SK-N-SH (cell line): ENCODE measurements at regions not wholly inside any gene's neighbourhood (a gene's known extent, or its start where the extent isn't known, plus 50 kb on each side); places are given as distances from the start of the nearest gene placed in this dataset.

Source experiments
- CHD2 ChIP-seq: fragments of 150-350 bp; IDR thresholded peaks from 2 replicates; pipeline ENCODE4 v1.6.1; 2018; ENCODE audit warnings: low read length; ENCODE audit not compliant: partially characterized antibody
- ELF1 ChIP-seq: IDR thresholded peaks from 2 replicates; pipeline ENCODE4 v1.4.0; 2012
- EP300 ChIP-seq, 2 experiments: IDR thresholded peaks; 2 replicates each; pipeline versions ENCODE4 v1.4.0 to v1.6.1; 2012; ENCODE audit warnings: borderline replicate concordance in 1 of 2, low read depth in 1 of 2, low read length in 1 of 2
- EZH2phosphoT487 ChIP-seq: fragments of 200-600 bp; sonication (generic); IDR thresholded peaks from 2 replicates; pipeline ENCODE4 v1.6.1; 2017; ENCODE audit warnings: low read depth, mixed run types, mild to moderate bottlenecking, antibody characterized with exemption, moderate library complexity, borderline replicate concordance
- FOXM1 ChIP-seq: IDR thresholded peaks from 2 replicates; pipeline ENCODE4 v1.4.0; 2012; ENCODE audit warnings: low read depth, mild to moderate bottlenecking
- GABPA ChIP-seq: IDR thresholded peaks from 2 replicates; pipeline ENCODE4 v1.4.0; 2012; ENCODE audit warnings: low read depth, mild to moderate bottlenecking
- GATA2 ChIP-seq: sonication (generic); formaldehyde crosslinking; IDR thresholded peaks from 2 replicates; pipeline ENCODE4 v1.5.0; 2020; ENCODE audit warnings: mild to moderate bottlenecking, missing genetic modification reagents
- POLR2AphosphoS5 ChIP-seq: IDR thresholded peaks from 2 replicates; pipeline ENCODE4 v1.6.1; 2012; ENCODE audit warnings: low read depth, low read length
- SIN3A ChIP-seq: IDR thresholded peaks from 2 replicates; pipeline ENCODE4 v1.6.1; 2012; ENCODE audit warnings: low read depth, mild to moderate bottlenecking, low read length, moderate library complexity, borderline replicate concordance
- SMC3 ChIP-seq: IDR thresholded peaks from 2 replicates; pipeline ENCODE4 v1.6.1; 2012; ENCODE audit warnings: low read depth, low read length, improper control_type of control experiment
- YY1 ChIP-seq: IDR thresholded peaks from 2 replicates; pipeline ENCODE4 v1.4.0; 2012; ENCODE audit warnings: low read depth, mild to moderate bottlenecking
- TF ChIP-seq, protein P1 (sequence below): fragments of 200-600 bp; sonication (generic); IDR thresholded peaks from 2 replicates; pipeline ENCODE4 v1.6.1; 2017; ENCODE audit warnings: antibody characterized with exemption, mild to moderate bottlenecking, moderate library complexity
- TF ChIP-seq, protein P2 (sequence below): IDR thresholded peaks from 2 replicates; pipeline ENCODE4 v1.6.1; 2012; ENCODE audit warnings: mild to moderate bottlenecking, low read depth, low read length, moderate library complexity
- TF ChIP-seq, protein P3 (sequence below): fragments of 150-350 bp; IDR thresholded peaks from 2 replicates; pipeline ENCODE4 v1.6.1; 2017; ENCODE audit warnings: antibody characterized with exemption, low read length, low read depth, borderline replicate concordance

DNA sequence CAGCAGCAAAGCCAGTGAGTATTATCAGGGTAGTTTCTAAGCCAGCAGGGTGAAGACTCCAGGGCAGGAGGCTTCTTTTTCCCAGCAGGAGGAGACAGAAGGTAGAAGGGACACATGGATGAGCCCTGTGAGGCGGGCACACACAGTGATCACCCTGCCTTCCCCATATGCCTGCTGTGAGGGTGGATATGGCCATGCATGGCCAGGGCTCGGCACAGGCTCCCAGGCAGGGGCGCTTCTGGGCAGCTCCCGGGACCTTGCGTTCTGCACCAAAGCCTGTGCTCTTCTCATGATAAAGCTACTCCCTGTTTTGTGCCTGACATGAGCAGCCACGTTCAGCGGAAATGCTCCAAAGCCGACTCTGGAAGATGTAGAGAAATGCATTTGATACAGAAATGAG lies 807.2 kb downstream of the TYW1 start:
- TF ChIP-seq, protein P1, sequence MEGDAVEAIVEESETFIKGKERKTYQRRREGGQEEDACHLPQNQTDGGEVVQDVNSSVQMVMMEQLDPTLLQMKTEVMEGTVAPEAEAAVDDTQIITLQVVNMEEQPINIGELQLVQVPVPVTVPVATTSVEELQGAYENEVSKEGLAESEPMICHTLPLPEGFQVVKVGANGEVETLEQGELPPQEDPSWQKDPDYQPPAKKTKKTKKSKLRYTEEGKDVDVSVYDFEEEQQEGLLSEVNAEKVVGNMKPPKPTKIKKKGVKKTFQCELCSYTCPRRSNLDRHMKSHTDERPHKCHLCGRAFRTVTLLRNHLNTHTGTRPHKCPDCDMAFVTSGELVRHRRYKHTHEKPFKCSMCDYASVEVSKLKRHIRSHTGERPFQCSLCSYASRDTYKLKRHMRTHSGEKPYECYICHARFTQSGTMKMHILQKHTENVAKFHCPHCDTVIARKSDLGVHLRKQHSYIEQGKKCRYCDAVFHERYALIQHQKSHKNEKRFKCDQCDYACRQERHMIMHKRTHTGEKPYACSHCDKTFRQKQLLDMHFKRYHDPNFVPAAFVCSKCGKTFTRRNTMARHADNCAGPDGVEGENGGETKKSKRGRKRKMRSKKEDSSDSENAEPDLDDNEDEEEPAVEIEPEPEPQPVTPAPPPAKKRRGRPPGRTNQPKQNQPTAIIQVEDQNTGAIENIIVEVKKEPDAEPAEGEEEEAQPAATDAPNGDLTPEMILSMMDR = no peak
- TF ChIP-seq EZH2phosphoT487 (no peak), EP300 (IDR thresholded peaks at IDR 0.05; ENCODE audit: borderline replicate concordance in 1 of 2, low read depth in 1 of 2, low read length in 1 of 2) (no peak), FOXM1 (no peak), POLR2AphosphoS5 (no peak), SIN3A (no peak), YY1 (no peak), CHD2 (no peak), SMC3 (no peak), GABPA (no peak), ELF1 (no peak), GATA2 (CRISPR knock-in tag) (no peak)
- TF ChIP-seq, protein P2, sequence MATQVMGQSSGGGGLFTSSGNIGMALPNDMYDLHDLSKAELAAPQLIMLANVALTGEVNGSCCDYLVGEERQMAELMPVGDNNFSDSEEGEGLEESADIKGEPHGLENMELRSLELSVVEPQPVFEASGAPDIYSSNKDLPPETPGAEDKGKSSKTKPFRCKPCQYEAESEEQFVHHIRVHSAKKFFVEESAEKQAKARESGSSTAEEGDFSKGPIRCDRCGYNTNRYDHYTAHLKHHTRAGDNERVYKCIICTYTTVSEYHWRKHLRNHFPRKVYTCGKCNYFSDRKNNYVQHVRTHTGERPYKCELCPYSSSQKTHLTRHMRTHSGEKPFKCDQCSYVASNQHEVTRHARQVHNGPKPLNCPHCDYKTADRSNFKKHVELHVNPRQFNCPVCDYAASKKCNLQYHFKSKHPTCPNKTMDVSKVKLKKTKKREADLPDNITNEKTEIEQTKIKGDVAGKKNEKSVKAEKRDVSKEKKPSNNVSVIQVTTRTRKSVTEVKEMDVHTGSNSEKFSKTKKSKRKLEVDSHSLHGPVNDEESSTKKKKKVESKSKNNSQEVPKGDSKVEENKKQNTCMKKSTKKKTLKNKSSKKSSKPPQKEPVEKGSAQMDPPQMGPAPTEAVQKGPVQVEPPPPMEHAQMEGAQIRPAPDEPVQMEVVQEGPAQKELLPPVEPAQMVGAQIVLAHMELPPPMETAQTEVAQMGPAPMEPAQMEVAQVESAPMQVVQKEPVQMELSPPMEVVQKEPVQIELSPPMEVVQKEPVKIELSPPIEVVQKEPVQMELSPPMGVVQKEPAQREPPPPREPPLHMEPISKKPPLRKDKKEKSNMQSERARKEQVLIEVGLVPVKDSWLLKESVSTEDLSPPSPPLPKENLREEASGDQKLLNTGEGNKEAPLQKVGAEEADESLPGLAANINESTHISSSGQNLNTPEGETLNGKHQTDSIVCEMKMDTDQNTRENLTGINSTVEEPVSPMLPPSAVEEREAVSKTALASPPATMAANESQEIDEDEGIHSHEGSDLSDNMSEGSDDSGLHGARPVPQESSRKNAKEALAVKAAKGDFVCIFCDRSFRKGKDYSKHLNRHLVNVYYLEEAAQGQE = no peak
- TF ChIP-seq, protein P3, sequence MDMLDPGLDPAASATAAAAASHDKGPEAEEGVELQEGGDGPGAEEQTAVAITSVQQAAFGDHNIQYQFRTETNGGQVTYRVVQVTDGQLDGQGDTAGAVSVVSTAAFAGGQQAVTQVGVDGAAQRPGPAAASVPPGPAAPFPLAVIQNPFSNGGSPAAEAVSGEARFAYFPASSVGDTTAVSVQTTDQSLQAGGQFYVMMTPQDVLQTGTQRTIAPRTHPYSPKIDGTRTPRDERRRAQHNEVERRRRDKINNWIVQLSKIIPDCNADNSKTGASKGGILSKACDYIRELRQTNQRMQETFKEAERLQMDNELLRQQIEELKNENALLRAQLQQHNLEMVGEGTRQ = no peak
